Posterior cingulate gyrus (tissue), 11 donors: ENCODE measurements at regions not wholly inside any gene's neighbourhood (a gene's known extent, or its start where the extent isn't known, plus 50 kb on each side); places are given as distances from the start of the nearest gene placed in this dataset.

Experiments
- DNase-seq, 10 donors: peaks; one replicate each; pipeline versions ENCODE4 v3.0.0 to v3.0.0-alpha.2; 2020 to 2021; ENCODE audit warnings: mixed read lengths in 3 of 10
- intact Hi-C: fragments of 100-400 bp; cut with DNase I; formaldehyde crosslinking; loops from one replicate; pipeline ENCODE4 v1.15.1; 2023

DNA sequence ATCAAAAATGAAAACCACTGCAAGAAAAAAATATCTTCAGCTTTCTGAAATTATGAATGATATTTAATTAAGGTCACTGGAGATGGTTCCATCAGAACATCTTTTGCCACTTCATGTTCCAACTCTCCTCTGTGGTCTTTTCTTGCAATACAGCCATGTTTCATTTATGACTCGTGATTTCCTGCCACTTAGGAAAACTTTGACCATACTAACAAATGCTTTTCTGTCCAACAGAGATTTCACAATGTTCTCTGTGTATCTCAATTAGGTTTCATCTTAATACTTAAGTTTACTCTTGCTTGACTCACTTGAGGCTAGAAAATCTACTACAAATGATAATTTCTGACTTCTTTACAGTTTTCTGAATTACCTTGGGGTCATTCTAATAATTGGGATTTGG, 330.9 kb downstream of the CXXC4 start:
- intact Hi-C loops = no loop called here
- no peak for DNase-seq

DNA sequence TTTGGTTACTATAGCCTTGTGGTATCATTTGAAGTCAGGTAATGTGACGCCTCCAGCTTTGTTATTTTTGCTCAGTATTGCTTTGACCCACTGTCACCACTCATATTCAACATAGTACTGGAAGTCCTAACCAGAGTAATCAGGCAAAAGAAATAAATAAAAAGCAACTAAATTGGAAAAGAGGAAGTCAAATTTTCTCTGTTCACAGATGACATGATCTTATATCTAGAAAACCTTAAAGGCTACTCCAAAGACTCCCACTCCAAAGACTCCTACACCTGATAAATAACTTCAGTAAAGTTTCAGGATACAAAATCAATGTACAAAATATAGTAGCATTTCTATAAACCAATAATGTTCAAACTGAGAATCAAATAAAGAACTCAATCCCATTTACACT, 348.6 kb downstream of the CXXC4 start:
- no peak for DNase-seq
- intact Hi-C loops = no loop called here

DNA sequence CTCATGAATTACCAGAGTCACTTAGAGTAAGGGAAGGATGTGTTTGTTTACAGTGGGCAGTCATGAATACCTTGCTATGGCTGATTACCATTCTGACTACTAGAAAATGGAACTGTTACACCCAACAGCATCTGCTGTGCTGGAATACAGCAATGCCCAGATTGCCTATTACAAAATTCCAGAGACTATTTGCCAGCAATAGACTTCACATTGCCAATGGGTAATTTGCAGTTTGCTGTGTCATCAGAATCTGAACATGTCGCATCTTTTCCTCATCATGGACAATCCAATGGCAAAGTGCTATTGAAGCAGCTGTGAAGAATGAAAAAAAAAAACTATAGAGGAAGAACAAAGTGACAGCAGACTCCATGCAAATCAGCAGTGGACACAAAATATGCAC, 356.6 kb downstream of the CXXC4 start:
- intact Hi-C loops = no loop called here
- DNase-seq = no peak

DNA sequence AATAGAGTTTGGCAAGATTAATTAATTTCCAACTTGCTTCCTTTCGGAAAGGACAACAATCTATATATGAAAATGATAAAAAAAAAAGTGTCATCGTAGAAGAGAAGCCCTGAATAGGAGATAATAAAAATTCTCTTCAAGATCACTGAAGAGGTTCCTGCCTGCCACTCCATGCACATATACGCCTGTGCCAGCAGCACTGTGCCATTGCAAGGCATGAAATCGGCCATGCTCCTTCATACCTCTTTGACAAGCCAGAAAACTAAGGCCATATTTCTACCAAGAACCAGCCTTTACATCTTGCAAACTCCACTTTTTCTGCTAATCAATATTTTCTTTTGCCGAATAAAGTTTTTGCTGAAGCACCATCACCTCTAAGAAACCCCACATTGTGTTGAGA, 365.5 kb downstream of the CXXC4 start:
- intact Hi-C loops = no loop called here

DNA sequence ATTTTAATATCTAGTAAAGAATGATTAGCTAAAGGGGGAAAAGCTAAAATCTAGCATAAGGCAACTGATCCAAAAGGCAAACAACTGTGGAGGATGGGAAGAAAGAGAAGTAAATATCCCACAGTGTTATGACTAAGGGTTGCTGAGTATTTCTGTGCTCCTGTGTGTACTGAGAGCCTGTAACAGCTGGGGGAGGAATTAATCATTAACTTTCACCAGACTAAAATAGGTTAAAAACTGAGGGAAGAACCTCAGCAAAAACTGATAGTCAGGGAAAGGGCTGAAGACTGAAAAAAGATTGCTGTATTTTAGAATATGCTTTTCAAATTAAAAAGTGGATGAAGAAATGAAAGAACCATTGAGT, 365.9 kb downstream of the CXXC4 start:
- intact Hi-C loops = no loop called here
- no peak for DNase-seq

More for the DNA sequence above, 365.5 kb downstream of the CXXC4 start:
- no peak for DNase-seq

DNA sequence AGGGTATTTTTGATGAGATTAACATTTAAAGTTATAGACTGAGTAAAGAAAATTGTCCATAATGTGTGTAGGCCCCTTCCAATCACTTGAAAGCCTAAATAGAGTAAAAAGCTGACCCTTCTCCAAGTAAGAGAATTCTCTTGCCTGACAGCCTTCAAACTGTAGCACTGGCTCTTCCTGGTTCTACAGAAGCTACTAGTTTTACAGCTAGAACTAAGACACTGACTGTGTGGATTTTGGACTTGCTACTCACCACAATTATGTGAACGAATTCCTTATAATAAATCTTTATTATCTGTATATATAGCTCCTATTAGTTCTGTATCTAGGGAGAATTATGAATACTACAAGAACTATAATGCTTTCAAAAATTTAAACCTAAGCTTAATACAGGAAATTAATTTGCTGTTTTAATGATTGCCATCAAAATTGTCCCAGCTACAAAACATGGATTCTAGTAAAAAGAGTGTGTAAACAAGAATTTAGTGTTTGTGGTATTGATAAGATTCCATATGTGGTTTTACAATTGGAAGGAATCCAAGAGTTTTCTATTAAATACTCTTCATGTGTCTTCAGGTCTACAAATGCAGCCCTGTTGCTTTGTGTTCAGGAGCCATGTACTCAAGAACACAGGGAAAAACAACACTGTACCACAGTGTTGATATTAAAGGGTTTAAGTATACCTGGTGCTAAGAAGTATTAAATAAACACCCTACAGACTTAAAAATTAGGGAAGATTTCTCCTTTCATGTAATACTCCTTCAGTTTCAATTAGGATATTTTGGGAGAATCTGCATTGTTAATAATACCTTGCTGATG, 366.5 kb downstream of the CXXC4 start:
- DNase-seq = no peak
- intact Hi-C loops = no loop called here

DNA sequence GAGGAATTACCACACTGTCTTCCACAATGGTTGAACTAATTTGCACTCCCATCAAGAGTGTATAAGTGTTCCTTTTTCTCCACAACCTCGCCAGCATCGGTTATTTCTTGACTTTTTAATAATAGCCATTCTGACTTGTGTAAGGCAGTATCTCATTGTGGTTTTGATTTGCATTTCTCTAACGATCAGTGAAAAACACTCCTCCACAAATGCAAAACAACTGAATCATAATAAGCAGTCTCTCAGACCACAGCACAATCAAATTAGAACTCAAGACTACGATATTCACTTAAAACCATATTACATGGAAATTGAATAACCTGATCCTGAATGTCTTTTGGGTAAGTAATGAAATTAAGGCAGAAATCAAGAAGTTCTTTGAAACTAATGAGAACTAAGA, 371.7 kb downstream of the CXXC4 start:
- intact Hi-C loops = no loop called here
- DNase-seq = no peak

DNA sequence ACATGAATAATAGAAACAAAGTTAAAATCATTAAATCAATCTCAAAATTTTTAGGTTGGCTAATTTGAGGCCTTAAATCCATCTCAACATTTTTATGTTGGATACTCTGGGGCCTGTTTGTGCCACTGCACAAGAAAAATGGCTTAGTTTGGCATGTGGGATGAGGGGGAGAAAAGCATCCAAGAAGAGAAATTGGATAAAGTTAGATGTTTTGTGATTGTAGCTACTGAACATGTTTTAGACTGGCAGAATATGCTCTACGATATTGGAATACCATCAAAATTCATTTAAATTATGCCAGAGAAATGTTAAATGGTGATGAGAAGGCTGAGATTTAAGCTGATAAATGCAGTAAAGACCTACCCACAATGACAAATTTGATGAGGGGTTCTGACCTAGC, 376.9 kb downstream of the CXXC4 start:
- intact Hi-C loops = no loop called here
- no peak for DNase-seq

DNA sequence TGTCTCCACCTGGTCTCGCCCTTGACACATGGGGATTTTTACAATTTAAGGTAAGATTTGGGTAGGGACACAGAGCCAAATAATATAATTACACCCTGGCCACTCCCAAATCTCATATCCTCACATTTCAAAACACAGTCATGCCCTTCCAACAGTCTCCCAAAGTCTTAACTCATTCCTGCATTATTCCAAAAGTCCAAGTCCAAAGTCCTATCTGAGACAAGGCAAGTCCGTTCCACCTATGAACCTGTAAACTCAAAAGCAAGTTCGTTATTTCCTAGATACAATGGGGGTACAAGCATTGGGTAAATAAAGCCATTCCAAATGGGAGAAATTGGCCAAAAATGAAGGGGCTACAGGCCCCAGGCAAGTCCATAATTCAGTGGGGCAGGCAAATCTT, 380.8 kb downstream of the CXXC4 start:
- DNase-seq = no peak
- intact Hi-C loops = no loop called here

DNA sequence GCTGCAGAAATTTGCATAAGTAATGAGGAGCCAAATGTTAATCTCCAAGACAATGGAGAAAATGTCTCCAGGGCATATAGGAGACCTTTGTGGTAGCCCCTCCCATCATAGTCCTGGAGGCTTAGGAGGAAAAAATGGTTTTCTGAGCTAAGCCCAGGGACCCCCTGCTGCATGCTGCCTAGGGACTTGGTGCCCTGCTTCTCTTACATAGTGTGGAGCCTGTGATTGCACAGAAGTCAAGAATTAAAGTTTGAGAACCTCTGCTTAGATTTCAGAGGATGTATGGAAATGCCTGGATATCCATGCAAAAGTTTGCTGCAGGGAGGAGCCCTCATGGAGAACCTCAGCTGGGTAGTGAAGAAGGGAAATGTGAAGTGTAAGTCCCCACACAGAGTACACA, 379.4 kb upstream of the TACR3 start:
- intact Hi-C loops = no loop called here
- no peak for DNase-seq

DNA sequence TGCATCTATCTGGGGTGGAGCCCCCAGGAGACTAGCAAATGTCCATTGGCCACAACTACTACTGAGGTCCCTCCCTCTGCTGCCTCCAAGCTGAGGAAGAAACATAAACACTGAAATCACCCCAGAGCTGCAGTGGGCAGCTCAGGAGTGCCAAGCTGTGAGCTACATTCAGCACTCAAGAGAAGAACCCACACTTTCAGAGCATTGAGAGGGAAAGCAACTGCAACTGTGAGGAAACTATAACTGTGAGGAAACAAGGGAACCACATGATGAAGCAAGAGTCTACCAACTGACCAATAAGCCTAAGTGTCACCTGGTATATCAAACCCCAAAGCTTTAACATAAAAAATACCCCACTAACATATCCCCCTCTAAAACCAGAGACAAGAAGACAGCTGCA, 373.5 kb upstream of the TACR3 start:
- intact Hi-C loops = no loop called here
- DNase-seq = no peak

DNA sequence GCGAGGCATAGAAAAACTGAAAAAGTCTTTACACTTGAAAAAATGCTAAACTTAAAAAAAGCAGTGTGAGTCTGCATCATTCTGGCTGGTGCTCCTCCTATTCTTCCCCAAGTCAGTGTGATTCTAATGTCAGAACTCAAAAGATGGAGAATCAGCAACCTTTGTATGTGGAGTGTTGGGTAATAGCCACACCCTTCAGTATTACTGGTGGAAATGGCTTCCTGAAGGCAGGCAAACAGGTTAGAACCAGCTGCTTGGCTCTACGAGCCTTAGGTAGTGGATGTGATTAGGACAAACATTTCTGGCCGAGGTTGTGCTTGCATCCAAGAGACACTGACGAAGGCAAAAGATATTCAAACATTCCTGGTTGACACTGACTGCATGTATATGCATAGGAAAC, 353.4 kb upstream of the TACR3 start:
- DNase-seq = no peak
- intact Hi-C loops = no loop called here

DNA sequence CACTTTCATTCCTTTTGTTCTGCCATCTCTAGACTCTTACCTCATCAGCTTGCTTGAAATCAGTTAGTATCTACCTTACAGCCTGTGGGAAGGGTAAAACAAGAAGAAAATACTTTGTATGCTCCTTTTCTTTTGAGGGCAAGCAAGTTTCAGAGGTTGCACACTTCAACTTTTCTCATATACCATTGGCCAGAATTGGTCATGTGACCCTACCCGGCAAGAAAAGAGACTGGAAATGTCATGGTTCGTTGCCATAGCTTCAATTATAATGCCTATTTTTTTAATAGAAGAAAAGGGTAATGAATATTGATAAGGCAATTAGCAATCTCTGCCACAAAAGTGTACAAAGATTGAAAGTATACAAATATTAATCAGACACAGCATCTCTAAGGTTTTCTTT, 346.7 kb upstream of the TACR3 start:
- intact Hi-C loops = loop anchor here (5.0 kb wide), 1 partner anchor 49 kb away; no protein-coding TSS in a partner anchor
- no peak for DNase-seq

DNA sequence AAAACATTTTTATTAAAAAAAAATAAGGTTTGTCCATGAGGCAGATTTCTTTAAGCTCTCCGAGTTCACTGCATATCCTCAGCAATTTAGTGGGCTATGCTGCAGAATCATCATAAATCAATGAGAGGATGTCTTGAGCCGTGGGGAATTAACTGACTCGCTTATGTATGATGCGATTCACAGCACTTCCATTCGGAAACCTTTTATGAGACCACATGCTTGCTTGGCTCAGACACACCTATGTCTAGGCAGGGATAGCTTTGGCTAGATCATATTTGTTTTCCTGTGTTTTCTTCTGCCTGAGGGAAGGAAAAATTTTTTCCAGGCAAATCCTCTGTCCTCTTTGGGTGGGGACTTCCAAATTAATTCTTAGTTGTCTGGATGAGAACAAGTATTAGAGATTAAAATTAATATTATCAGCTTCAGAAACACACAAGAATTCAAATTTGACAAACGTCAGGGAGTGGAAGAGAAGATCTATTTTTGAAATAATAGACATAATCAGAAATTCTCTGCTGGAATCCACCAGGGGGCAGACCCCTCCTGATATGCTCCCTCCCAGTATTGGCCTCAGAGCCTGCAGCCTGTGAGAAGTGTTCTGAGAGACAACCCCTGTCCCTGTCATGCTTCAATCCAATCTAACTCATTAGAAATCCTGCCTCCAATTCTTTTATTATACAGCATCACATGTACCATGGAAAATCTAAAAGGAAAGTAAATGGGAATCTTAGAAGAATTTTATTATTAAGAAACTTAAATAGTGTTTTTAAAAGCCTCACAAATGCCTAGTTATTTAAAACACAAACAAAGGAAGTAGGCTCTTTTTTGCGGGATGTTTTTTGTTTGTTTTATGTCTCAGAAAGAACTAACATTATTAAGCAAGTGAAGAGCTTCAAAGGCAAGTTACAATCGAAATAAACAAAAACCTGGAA, 345.1 kb upstream of the TACR3 start:
- intact Hi-C loops = loop anchor here (1.0 to 5.0 kb wide), 2 partner anchors 48 to 329 kb away; no protein-coding TSS in a partner anchor
- peak; percentile 19 to 95 (median 64) for DNase-seq

DNA sequence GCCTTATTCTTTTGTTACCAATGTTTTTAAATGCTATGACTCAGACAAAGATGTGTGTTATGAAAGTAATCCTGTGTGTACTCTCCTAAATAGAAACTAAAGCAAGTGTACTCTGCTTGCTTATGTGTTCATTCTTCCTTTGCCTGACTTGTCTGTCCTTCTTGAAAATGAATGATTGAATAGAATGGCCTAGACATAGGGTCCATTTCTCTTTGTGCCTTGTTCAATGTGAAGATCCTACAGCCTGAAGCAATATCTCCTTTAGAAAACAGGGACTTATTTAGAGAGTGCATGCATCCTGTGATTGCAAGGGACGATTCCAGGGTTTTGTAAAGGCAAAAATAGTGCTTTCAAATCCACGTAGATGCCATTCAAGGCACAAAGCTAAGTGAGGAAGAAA, 343.6 kb upstream of the TACR3 start:
- DNase-seq = no peak
- intact Hi-C loops = no loop called here

DNA sequence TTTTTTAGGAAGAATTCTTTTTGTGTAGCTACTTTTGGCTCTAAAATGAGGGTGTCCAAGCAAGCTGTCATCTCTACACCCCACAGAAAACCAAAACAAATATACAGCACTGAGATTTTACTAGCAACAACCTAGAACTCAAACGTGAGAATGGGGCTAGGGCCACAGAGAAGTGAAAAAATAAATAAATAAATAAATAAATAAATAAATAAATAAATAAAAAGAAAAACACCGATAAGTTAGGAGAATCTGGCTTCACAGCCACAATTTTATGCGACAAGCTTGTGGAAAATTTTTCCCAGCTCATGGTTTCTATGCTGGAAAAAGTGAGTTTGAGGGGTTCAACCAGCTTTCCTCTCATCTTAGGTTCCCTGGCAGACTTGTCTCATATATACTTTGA, 324.6 kb upstream of the TACR3 start:
- no peak for DNase-seq
- intact Hi-C loops = no loop called here

DNA sequence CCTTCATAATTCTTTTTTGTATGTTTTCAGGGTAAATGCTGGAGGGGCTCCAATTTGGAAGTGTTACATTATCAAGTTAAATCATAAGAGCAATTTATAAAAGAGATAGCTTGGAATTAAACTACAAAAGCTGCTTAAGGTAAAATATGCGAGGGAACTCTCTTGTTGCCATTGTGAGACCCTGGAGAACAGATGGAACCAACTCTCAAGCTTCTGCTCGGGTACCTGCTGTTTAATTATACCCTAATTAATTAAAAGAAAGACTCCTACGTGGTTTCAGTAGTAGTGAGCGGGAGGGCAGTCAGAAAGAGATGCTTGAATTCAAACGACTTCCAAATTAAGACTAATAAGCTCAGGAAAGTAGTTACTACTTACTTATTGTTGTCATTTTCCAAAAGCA, 313.1 kb upstream of the TACR3 start:
- intact Hi-C loops = no loop called here
- DNase-seq = no peak

DNA sequence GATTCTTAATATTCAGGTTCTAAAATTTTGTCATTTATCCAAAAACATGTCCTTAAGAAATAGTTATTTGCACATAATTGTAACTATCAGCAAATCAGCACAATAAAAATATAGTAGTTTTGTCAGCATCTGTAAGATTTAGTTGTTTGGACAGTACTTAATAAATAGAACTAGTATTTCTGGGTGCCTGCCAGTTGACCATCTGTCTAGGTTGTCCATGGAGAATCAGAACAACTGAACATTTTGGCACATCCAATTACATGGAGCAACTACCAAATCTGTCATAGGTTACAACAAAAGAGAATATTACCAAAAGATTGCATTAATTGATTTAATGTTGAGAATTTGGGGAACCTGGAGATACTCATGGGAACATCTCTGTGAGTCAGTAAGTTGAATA, 305.5 kb upstream of the TACR3 start:
- DNase-seq = no peak
- intact Hi-C loops = no loop called here

DNA sequence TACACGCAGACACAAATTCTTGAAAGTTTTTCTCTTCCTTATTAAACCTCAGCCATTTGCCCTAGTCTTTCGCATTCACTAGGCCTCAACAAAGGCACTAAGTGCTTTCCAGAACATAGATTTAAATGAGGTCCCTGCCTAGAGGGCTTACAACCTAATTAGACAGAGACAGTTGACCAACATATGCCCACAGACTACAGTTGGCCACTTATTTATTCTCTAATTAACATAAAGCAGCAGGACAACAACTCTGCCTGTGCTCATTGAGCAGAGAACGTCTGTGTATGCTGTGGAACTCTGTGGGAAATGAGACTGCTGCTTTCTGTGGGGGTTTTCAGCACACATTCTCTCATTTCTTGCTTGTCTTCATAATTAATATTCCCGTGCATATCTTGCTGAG, 303.0 kb upstream of the TACR3 start:
- DNase-seq = no peak
- intact Hi-C loops = no loop called here

DNA sequence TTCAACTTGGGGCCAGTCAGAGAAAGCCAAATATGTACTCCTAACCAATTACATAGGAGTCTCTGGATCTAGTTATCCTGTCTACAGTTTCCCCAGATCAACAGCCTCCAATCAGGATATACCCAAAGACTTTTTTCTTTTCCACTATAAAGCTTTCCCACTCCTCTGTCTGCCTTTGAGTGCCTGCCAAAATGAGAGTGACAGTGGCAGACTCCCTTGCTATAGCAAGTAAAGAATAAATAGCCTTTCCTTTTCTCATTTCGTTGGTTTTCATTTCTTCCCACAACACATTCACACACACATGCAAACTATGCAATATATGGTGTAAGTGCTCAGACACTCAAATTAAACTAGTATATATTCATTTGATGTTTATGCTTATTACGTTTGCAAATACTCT, 302.4 kb upstream of the TACR3 start:
- DNase-seq = no peak
- intact Hi-C loops = no loop called here

DNA sequence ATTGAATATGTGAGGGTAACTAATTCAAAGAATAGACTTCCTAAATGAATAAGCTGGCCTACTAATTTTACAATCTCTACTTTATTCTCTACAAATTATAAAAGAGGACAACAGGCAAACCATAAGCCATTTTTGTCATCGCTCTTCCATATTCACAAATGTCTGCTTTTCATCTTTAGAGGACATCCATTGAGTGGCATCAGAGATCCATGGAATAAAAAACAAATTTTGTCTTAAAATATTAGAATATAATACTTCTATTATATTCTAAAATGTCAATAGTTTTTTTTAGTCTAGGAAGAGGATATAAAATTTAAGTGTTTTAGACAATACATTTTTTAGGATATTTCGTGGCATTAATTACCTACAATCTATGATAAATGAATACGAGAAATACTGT, 300.9 kb upstream of the TACR3 start:
- DNase-seq = no peak
- intact Hi-C loops = no loop called here

DNA sequence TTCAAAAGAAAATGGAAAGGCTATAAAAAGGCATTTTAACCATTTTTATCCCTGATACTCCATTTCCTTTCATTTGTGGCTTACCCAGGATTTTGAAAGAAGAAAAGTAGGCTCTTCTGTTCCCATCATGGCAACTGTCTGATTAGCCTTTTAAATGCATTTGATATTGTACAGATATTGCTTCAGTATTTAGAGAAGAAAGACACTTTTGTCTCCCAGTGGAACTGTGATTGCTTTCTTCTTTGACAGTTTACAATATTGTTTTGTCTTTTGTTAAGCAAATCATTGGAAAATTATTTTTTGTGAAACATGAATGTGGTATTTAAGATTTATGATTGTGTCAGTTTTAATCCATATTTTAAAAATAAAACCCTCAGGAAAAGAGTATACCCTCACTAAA, 297.4 kb upstream of the TACR3 start:
- DNase-seq = no peak
- intact Hi-C loops = loop anchor here (5.0 kb wide), 3 partner anchors 50 to 845 kb away; no protein-coding TSS in a partner anchor
